HG03521 (cell line): ENCODE measurements at regions not wholly inside any gene's neighbourhood (a gene's known extent, or its start where the extent isn't known, plus 50 kb on each side); places are given as distances from the start of the nearest gene placed in this dataset.
"Not testable (repeated sequence)": the region's sequence is repeated elsewhere in the genome, so short reads cannot be mapped to it uniquely, and the experiment has no call there.

Experiments
- ATAC-seq: cut with Tn5 transposase; IDR thresholded peaks from one replicate; pipeline ENCODE4 v1.9.1; 2021; ENCODE audit warnings: mild to moderate bottlenecking, moderate library complexity; ENCODE audit not compliant: unreplicated experiment

DNA sequence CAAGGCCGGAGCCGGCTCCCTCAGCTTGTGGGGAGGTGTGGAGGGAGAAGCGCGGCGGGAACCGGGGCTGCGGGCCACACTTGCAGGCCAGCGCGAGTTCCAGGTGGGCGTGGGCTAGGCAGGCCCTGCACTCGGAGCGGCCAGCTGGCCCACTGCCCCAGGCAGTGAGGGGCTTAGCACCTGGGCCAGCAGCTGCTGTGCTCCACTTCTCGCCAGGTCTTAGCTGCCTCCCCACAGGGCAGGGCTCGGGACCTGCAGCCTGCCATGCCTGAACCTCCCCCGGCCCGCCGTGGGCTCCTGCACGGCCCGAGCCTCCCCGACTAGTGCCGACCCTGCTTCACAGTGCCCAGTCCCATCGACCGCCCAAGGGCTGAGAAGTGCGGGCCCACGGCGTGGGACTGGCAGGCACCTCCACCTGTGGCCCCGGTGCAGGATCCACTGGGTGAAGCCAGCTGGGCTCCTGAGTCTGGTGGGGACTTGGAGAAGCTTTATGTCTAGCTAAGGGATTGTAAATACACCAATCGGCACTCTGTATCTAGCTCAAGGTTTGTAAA is 131.8 kb downstream of the KDR start:
- ATAC-seq = not testable (repeated sequence)

DNA sequence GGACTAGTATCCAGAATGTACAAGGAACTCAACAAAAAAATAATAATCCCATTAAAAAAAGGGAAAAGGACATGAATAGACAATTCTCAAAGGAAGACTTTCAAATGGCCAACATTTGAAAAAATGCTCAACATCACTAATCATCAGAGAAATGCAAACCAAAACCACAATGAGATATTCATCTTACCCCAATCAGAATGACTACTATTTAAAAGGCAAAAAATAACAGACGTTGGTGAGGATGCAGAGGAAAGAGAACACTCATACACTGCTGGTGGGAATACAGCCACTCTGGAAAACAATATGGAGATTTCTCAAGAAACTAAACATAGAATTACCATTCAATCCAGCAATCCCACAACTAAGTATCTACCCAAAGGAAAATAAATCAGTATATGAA is 133.1 kb downstream of the KDR start:
- no peak for ATAC-seq

DNA sequence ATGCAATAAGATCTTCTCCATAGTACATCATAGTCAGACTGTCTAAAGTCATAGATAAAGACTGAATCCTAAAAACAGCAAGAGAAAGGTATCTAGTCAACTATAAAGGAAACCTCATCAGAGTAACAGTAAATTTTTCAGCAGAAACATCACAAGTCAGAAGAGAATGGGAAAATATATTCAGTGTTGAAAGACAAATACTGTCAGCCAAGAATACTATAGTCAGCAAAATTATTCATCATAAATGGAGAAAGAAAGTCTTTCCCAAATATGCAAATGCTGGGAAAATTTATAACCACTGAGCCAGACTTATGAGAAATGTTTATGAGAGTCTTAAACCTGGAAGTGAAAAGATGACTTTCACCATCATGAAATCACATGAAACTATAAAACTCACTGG is 136.7 kb downstream of the KDR start:
- ATAC-seq = no peak

DNA sequence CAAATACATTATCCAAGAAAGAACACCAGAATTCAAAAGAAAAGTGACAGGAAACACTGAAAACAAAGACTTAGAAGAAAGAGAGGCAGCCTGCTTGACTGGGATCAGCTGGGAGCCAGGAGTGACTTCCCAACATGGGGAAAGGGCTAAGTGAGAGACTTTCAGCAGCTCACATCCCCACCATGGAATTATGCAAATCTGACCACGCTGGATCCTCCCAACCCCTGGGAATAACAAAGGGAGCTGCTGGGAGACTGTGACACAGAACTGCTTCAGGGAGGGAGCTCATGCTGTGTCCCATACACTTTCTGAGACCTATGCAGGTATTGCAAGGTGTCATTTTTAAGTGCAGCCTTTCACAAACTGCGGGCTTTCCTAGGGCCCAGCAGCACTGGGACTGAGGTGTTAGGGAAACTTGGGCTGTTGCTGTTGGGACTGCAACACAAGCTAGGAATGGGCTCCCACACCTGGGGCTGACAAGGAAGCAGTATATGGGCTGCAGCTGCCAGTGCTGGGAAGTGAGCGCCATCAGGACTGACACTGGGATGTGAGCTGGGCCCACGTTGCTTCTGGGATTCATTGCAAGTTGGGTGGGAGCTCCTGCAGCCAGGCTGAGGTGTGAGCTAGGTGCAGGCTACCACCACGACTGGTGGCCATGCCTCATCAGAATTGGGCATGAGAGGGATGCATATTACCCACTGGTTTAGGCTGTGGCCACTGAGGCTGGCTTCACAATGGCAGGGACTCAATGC is 139.1 kb downstream of the KDR start:
- no peak for ATAC-seq

DNA sequence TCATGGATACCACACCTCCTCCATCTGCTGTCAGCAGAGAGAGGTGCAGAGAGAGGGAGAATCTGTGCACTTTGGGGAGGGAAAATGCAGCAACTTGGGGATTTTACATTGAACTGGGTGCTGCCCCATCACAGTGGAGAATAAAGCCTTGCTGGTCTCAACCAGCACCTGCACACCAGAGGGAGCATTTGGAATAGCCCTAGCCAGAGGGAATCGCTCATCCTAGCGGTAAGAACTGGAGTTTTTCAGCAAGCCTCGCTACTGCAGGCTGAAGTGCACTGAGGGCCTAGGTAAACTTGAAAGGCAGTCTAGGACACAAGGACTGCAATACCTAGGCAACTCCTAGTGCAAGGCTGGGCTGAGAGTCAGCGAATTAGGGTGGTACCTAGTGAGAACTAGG is 148.7 kb downstream of the KDR start:
- ATAC-seq = no peak

DNA sequence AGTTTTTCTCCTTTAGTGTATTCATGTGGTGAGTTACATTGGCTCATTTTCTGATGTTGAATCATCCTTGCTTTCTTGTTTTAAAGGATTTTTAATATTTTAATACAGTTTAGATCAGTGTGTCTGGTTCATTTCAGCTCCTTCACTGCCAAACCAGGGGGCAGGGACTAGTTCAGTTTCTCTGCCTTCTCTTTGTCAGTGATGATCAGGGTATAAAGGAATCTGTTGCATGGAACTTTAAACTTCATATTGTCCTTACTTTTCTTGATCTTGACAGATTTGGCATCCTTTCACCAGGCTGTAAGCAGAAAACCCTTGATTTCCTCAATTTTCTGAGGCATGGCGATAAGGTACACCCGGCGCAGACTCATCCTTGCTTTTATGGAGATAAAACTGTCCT is 149.4 kb downstream of the KDR start:
- ATAC-seq = no peak

DNA sequence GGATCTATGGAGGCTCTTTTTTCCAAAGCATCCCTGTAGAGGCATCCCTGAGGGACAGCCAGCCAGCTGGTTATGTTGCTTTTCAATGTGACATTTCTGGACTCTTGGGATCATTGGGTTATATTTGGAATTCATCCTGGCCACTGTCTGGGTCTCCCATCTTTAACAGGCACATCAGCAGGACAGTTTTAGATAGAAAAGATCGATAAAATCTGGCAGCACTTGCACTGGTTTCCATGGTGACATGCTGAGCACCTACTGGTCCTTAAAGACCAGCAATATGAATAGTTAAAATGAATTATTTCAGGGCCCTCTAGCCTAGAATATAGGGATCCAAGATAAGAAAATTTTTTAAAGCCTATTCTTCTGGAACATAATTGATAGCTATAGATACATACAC is 151.6 kb downstream of the KDR start:
- no peak for ATAC-seq

DNA sequence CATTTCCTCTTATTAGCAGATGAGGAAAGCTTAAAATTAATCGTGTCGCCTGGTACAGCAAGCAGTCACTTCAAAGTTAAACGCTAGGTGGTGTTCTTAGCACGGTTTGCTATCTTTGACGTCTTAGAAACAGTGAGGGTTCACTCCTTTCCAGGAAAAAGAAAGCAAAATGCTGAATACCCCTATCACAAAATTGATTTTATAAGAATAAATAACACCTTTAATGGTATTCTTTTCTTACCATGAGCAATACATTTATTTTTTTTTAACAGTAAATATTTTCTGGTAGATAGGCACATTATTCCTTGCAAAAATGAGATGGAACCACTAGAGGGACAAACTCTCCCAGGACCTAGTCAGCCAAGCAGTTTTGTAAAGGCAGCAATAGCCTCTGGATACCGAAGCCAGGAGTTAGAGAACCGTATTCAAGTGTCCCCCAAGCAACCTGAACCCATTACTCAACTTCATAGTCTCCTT is 153.9 kb downstream of the KDR start:
- ATAC-seq = no peak

DNA sequence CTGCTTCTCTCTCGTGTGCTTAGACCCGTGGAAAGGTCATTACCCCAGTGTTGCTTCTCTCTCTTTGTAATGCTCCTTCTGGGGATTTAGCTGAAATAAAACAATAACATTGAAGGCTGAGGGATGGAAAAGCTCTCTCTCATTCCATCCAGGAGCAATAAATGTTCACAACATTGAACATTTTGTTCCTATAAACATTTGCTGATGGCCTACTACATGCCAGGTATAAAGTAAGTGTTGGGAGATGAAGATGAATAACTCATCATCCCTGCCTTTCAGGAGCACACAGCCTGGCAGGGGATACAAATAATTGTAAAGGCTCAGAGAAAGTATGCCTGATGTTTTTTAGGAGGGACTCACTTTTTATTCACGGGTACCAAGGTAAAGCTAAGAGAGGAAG is 158.1 kb downstream of the KDR start:
- no peak for ATAC-seq

DNA sequence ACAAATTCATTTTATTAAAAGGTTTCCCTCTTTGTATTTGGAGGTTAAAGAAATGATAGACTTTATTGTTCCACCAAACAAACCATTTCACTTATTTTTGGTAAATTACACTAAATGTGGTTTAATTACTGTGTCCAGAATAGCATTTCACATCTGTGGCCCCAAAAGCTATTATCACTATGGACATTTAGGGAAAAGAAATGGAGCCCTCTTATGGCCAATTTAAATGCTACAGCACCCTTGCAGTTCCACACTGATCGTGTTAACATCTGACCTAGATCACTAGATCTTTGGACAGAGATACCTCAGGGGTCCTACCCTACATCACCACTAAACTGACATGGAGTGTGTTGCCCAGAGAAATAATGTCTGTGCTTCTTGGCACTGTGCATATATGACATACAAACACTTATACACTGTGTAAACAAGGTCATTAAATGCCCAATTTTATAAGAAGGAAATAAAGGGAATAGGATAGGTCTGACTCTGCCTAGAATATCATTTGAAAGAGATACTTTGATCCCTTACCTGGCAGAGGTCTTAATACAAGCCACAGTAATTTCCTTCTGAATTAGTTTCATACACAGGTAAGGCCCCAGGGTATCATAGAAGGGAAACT is 163.9 kb downstream of the KDR start:
- ATAC-seq = no peak

DNA sequence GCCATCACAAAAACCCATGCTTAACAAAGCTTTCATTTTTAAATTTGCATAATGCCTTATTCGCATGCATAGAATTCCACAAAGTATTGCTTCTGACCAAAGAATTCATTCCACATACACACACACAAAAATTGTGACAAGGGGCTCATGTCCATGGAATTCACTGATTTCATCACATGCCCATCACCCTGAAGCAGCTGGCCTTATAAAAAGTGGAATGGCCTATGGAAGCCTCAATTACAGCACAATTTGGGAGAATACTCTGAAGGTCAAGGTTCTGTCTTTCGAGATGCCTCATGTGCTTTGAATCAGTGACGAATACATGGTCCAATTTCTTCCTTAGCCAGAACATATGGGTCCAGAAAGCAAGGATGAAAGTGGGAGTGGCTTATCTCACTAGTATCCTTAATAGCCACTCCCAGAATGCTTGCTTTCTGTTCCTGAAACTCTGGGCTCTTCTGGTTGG is 165.7 kb downstream of the KDR start:
- ATAC-seq = no peak

DNA sequence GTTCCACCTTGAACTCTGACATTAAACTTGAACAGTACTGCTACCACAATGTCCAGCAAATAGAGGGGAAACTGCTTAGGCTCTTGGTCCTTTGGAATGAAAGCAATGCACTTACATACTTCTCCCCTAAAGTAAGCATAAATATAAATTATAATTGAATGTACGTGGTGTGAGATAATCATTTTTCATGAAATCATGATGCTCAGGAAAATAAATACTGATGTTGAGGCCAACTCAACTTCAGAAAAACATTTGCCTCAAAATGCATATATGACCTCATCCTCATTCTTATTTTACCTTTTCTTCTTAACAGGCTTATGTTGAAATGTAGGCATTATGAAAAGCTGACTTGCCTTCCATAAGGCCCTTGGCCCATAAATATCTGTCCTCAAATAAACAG is 166.3 kb downstream of the KDR start:
- ATAC-seq = no peak

DNA sequence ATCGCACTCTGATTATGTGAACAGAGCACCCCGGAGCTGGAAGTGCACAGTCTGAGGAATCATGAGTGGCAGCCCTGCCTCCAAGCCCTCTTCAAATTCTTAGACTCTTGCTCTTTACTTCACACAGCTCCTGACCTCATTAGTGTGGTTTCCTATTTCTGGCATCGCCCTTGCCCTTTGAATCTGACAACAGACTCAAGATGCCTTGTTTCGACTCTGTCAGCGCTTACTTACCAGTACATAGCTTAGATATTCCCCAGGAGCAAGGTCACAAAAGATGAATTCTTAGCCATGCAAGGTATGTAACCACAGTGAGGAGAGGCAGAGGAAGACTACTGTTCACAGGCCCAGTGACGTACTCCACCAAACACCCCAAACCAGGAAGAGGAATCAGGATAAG is 167.2 kb downstream of the KDR start:
- ATAC-seq = no peak

DNA sequence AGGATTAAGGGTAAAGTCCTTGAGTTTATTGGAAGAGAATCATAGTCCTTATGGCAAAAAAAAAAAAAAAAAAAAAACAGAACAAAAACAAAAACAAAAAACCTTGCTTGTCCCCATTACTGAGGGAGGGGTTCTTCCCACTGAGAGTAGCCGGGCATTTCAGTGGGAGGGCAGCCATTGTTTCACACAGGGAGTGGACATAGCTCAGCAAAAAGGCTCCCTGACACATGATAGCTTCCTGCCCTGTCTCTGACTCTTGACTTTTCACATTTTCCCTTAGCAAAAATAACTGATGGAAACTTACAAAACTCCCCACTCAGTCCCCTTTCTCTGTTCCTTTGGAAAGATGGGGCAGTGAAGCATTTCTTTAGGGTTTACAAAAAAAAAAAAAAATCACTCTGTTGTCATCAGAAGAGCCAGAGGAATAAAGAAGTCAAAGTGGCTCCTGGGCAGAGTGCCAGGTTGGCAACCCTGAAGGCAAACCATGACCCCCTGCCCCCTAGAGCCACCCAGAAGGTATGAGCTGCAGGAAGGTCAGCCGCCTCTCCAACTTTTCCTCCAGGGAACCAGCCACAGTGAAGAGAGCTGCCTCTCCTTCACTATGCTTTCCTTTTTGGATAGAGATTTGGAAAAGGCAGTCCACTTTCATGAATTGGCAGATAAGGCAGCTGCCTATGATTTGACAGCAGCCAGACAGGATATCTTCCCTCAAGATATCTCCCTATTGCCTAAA is 170.6 kb downstream of the KDR start:
- no peak for ATAC-seq

DNA sequence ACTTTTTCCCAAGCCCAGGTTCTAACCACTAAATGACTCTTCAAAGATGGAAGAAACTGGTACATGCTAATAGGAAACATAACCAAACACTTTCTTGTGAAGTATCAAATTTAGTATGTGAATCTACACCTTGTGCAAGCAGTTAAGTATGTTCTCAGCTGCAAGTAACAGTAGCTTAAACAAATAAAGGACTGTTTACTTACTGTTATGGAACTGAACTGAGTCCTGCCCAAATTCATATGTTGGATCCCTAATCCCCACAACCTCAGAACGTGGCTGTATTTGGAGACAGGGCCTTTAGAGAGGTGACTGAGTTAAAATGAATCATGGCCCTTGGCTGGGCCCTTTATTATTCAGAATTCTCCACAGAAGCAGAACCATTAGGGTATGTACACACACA is 178.7 kb downstream of the KDR start:
- ATAC-seq = no peak

DNA sequence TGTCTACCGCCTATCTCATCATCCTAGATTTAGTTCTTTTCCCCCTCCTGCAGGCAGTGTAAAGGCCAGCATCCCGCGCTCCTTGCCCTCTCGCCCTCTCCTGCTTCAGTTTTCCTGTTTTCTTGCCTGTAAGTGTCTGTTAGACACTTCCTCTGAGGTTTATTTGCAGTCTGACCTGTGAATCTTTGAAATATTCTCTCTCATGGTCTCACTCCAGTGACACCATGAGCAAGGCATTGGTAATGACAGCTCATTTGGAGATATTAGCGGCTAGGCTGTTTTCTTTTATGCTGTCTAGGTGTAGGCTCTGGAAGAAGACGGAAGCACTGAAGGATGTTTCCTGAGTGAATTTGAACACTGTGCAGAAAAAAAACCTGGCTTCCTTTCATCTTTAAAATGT is 179.6 kb downstream of the KDR start:
- ATAC-seq = no peak

DNA sequence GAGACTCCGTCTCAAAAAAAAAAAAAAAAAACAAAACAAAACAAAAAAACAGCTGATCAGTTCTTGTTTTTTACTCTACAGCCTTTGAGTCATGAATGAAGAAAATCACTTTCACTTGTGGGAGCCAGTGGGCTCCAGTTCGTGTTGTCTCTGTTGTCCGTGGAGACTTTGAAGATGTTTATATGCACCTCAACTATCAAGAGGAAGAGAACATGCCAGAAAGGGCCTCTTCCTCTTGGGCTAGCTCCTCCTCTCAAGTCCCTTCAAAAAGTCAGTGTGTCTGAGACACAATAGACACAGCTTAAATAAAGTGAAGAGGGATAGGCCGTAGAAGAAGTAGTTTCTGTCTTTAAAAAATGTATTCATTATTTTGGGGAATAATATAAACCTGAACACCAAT is 182.7 kb downstream of the KDR start:
- peak; percentile 42 for ATAC-seq

DNA sequence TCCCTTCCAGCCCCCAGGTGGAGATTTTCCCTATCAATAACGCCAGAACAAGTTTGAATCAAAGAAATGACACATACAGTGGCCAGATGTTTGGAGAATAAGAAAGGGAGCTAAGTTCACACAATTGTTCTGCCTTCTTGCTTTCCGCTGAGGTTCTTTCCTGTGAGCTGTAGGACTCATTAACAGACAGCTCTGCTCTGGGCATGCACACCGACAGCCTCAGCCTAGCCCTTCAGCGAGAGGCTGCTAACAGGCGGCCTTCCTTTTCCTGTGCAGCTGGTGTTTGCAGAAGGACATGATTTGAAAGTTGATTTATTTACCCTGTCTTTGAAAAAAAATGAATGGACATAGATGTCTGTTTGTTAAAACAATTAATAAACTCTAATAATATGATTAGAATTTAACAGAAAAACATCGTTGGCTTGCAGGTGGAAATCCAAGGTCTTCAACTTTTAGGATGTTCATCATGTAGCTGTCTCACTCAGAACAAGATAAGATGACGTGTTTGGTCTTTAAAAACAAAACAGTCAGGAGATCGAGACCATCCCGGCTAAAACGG is 183.3 kb downstream of the KDR start:
- ATAC-seq = peak; percentile 52

DNA sequence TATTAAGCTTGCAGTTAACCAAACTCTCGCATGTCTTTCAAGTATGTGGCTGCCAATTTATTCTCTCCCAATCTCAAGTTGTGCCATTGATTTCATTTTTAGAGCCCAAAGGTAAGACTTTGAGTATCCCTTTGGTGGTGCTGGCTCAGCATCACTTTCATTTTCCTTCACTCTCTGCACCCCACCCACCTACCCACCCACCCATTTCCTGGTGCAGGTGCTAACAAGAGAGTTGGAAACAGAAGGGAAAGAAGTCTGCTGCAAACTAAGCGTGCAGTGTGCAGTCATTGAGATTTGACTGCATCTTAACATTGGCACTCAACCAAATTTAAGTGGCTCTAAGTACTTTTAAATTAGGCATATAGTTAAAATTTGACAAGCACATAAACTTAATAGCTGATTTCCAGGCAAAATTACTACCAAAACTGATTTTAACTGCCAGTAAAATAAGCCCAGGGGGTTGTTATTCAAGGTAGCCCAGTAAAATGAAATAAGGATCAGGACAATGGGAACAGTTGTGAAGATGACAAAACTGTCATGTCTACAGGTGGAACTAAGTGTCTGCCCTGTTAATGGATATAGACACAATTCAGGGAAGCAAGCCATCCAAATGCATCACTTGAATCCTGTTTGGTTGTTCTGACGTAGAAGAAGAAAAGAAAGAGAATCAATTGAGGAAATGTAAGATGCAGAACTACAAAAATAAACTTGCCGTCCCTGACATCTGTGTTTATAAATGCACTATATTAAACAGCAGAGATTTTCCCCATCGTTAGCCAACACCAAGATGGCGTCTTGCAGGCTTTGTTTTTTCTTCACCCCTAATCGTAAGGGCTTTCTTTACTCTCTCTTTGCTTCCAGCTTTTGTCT is 184.2 kb downstream of the KDR start:
- ATAC-seq = no peak

DNA sequence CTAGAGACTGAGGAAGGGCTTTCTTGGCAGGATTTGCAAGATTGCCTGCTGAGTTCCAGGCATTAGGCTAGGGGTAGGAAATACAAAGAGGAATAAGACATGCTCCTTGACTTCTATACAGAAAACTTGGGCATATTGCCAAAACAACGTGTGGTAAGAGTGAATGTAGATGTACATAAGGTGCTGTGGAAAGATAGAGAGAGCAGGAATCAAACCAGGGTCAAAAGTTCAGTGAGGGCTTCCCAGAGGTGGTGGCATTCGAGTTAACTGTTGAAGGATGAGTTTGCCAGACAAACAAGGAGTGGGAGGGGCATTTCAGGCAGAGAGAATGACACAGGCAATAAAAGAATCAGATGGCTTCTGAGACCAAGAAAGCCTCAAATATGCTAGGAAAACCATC is 187.9 kb downstream of the KDR start:
- no peak for ATAC-seq
